ENCODE measurements at regions not wholly inside any gene's neighbourhood (a gene's known extent, or its start where the extent isn't known, plus 50 kb on each side); places are given as distances from the start of the nearest gene placed in this dataset.

GRCh38 chr3:197375001-197375441 lies 76.6 kb upstream of the DLG1 start:
- no peak for FAIRE-seq
- no peak for TF ChIP-seq POLR2A (IDR thresholded peaks at IDR 0.05; ENCODE audit: low read depth, low read length)
- no peak for TF ChIP-seq TAF1 (IDR thresholded peaks at IDR 0.05; ENCODE audit: borderline replicate concordance, low read depth, low read length)
- no peak for TF ChIP-seq POLR2AphosphoS5 (IDR thresholded peaks at IDR 0.05; ENCODE audit: low read depth, low read length)
- DNase-seq (ENCODE audit: insufficient read length): no peak

GRCh38 chr3:197373096-197373495 lies 74.7 kb upstream of the DLG1 start:
- FAIRE-seq (no peak), DNase-seq (ENCODE audit: insufficient read length) (no peak)
- TF ChIP-seq POLR2A (IDR thresholded peaks at IDR 0.05; ENCODE audit: low read depth, low read length) (no peak), POLR2AphosphoS5 (IDR thresholded peaks at IDR 0.05; ENCODE audit: low read depth, low read length) (no peak), TAF1 (IDR thresholded peaks at IDR 0.05; ENCODE audit: borderline replicate concordance, low read depth, low read length) (no peak)

GRCh38 chr3:197372047-197372661 lies 73.7 kb upstream of the DLG1 start:
- TF ChIP-seq POLR2AphosphoS5 (IDR thresholded peaks at IDR 0.05; ENCODE audit: low read depth, low read length) (no peak), POLR2A (IDR thresholded peaks at IDR 0.05; ENCODE audit: low read depth, low read length) (no peak), TAF1 (IDR thresholded peaks at IDR 0.05; ENCODE audit: borderline replicate concordance, low read depth, low read length) (no peak)
- DNase-seq (ENCODE audit: insufficient read length) (no peak), FAIRE-seq (no peak)

GRCh38 chr3:197371591-197372046 lies 73.2 kb upstream of the DLG1 start:
- no peak for DNase-seq (ENCODE audit: insufficient read length)
- no peak for FAIRE-seq
- no peak for TF ChIP-seq TAF1 (IDR thresholded peaks at IDR 0.05; ENCODE audit: borderline replicate concordance, low read depth, low read length)
- TF ChIP-seq POLR2A (IDR thresholded peaks at IDR 0.05; ENCODE audit: low read depth, low read length): no peak
- TF ChIP-seq POLR2AphosphoS5 (IDR thresholded peaks at IDR 0.05; ENCODE audit: low read depth, low read length): no peak

GRCh38 chr3:197369545-197369944 lies 71.1 kb upstream of the DLG1 start:
- DNase-seq (ENCODE audit: insufficient read length) (no peak), FAIRE-seq (no peak)
- TF ChIP-seq TAF1 (IDR thresholded peaks at IDR 0.05; ENCODE audit: borderline replicate concordance, low read depth, low read length): no peak
- TF ChIP-seq POLR2A (IDR thresholded peaks at IDR 0.05; ENCODE audit: low read depth, low read length): no peak
- TF ChIP-seq POLR2AphosphoS5 (IDR thresholded peaks at IDR 0.05; ENCODE audit: low read depth, low read length): no peak

GRCh38 chr3:197368821-197369220 lies 70.4 kb upstream of the DLG1 start:
- DNase-seq (ENCODE audit: insufficient read length): no peak
- no peak for TF ChIP-seq POLR2A (IDR thresholded peaks at IDR 0.05; ENCODE audit: low read depth, low read length)
- no peak for TF ChIP-seq TAF1 (IDR thresholded peaks at IDR 0.05; ENCODE audit: borderline replicate concordance, low read depth, low read length)
- TF ChIP-seq POLR2AphosphoS5 (IDR thresholded peaks at IDR 0.05; ENCODE audit: low read depth, low read length): no peak
- no peak for FAIRE-seq

- DNase-seq (ENCODE audit: insufficient read length): no peak
- TF ChIP-seq TAF1 (IDR thresholded peaks at IDR 0.05; ENCODE audit: borderline replicate concordance, low read depth, low read length) (no peak), POLR2A (IDR thresholded peaks at IDR 0.05; ENCODE audit: low read depth, low read length) (no peak), POLR2AphosphoS5 (IDR thresholded peaks at IDR 0.05; ENCODE audit: low read depth, low read length) (no peak)
- no peak for FAIRE-seq
Observed at GRCh38 chr3:197368330-197368729, 69.9 kb upstream of the DLG1 start.

- DNase-seq (ENCODE audit: insufficient read length) (no peak), FAIRE-seq (no peak)
- TF ChIP-seq POLR2AphosphoS5 (IDR thresholded peaks at IDR 0.05; ENCODE audit: low read depth, low read length): no peak
- no peak for TF ChIP-seq POLR2A (IDR thresholded peaks at IDR 0.05; ENCODE audit: low read depth, low read length)
- no peak for TF ChIP-seq TAF1 (IDR thresholded peaks at IDR 0.05; ENCODE audit: borderline replicate concordance, low read depth, low read length)
Observed at GRCh38 chr3:197367081-197367780, 68.8 kb upstream of the DLG1 start.

- TF ChIP-seq POLR2A (IDR thresholded peaks at IDR 0.05; ENCODE audit: low read depth, low read length): no peak
- no peak for TF ChIP-seq TAF1 (IDR thresholded peaks at IDR 0.05; ENCODE audit: borderline replicate concordance, low read depth, low read length)
- no peak for TF ChIP-seq POLR2AphosphoS5 (IDR thresholded peaks at IDR 0.05; ENCODE audit: low read depth, low read length)
- DNase-seq (ENCODE audit: insufficient read length) (no peak), FAIRE-seq (no peak)
Observed at GRCh38 chr3:197366301-197367044, 68.1 kb upstream of the DLG1 start.

DNA sequence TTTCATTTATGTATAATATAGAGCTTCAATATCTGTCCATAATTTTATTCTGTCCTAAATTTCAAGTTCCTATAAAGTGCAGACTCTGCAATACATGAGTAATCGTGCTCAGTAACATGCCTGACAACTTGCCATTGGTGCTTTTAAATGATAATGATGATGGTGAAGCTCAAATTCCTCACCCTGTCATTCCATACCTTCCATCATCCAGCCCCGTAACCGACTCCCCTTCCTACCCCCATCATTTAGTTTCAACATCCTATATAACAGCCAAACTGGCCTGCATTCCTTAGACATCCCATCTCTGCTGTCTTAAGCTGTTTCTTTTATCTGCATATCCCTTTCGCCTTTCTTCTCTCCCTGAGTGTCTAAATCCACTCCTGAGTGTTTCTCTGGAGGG lies 67.2 kb upstream of the DLG1 start:
- DNase-seq (ENCODE audit: insufficient read length) (no peak), FAIRE-seq (no peak)
- TF ChIP-seq POLR2AphosphoS5 (IDR thresholded peaks at IDR 0.05; ENCODE audit: low read depth, low read length) (no peak), POLR2A (IDR thresholded peaks at IDR 0.05; ENCODE audit: low read depth, low read length) (no peak), TAF1 (IDR thresholded peaks at IDR 0.05; ENCODE audit: borderline replicate concordance, low read depth, low read length) (no peak)

GRCh38 chr3:197364410-197365071 lies 66.1 kb upstream of the DLG1 start:
- DNase-seq (ENCODE audit: insufficient read length): no peak
- no peak for TF ChIP-seq POLR2A (IDR thresholded peaks at IDR 0.05; ENCODE audit: low read depth, low read length)
- TF ChIP-seq TAF1 (IDR thresholded peaks at IDR 0.05; ENCODE audit: borderline replicate concordance, low read depth, low read length): no peak
- no peak for TF ChIP-seq POLR2AphosphoS5 (IDR thresholded peaks at IDR 0.05; ENCODE audit: low read depth, low read length)
- no peak for FAIRE-seq
